ENCODE measurements at regions not wholly inside any gene's neighbourhood (a gene's known extent, or its start where the extent isn't known, plus 50 kb on each side); places are given as distances from the start of the nearest gene placed in this dataset.

GRCh38 chr9:88678008-88678407 is 143.0 kb downstream of the NXNL2 start:
- TF ChIP-seq FOXM1 (IDR thresholded peaks at IDR 0.05; ENCODE audit: borderline replicate concordance, low read depth) (no peak), TCF12 (IDR thresholded peaks at IDR 0.05; ENCODE audit: low read depth) (no peak), YY1 (IDR thresholded peaks at IDR 0.05; ENCODE audit: low read depth) (no peak), CREB1 (IDR thresholded peaks at IDR 0.05; ENCODE audit: low read depth) (no peak), EGR1 (IDR thresholded peaks at IDR 0.05) (no peak), NFIC (IDR thresholded peaks at IDR 0.05) (no peak), USF1 (IDR thresholded peaks at IDR 0.05) (no peak), ZBTB7A (IDR thresholded peaks at IDR 0.05; ENCODE audit: low read depth) (no peak)

- TF ChIP-seq EP300 (IDR thresholded peaks at IDR 0.05; ENCODE audit: borderline replicate concordance) (no peak), MAX (IDR thresholded peaks at IDR 0.05) (no peak), TEAD4 (IDR thresholded peaks at IDR 0.05) (no peak), TCF12 (IDR thresholded peaks at IDR 0.05; ENCODE audit: low read depth) (no peak), CEBPB (IDR thresholded peaks at IDR 0.05) (no peak), YY1 (IDR thresholded peaks at IDR 0.05; ENCODE audit: low read depth) (no peak), USF1 (IDR thresholded peaks at IDR 0.05) (no peak)
Observed at GRCh38 chr9:88678431-88678830, 143.5 kb downstream of the NXNL2 start.

- TF ChIP-seq EGR1 (IDR thresholded peaks at IDR 0.05): no peak
- no peak for TF ChIP-seq EP300 (IDR thresholded peaks at IDR 0.05; ENCODE audit: borderline replicate concordance)
- TF ChIP-seq RAD21 (IDR thresholded peaks at IDR 0.05; ENCODE audit: low read depth): no peak
- no peak for TF ChIP-seq MAX (IDR thresholded peaks at IDR 0.05)
- no peak for TF ChIP-seq USF1 (IDR thresholded peaks at IDR 0.05)
- no peak for TF ChIP-seq NFIC (IDR thresholded peaks at IDR 0.05)
- TF ChIP-seq ZBTB7A (IDR thresholded peaks at IDR 0.05; ENCODE audit: low read depth): no peak
- TF ChIP-seq YY1 (IDR thresholded peaks at IDR 0.05; ENCODE audit: low read depth): no peak
- TF ChIP-seq REST (IDR thresholded peaks at IDR 0.05; ENCODE audit: low read depth): no peak
- no peak for TF ChIP-seq TAF1 (IDR thresholded peaks at IDR 0.05; ENCODE audit: low read depth)
- TF ChIP-seq FOXM1 (IDR thresholded peaks at IDR 0.05; ENCODE audit: borderline replicate concordance, low read depth): no peak
- no peak for TF ChIP-seq CEBPB (IDR thresholded peaks at IDR 0.05)
- no peak for TF ChIP-seq TEAD4 (IDR thresholded peaks at IDR 0.05)
- TF ChIP-seq CREB1 (IDR thresholded peaks at IDR 0.05; ENCODE audit: low read depth): no peak
- TF ChIP-seq TCF12 (IDR thresholded peaks at IDR 0.05; ENCODE audit: low read depth): no peak
Observed at GRCh38 chr9:88680041-88680440, 145.1 kb downstream of the NXNL2 start.

GRCh38 chr9:88680505-88681160 is 145.7 kb downstream of the NXNL2 start:
- TF ChIP-seq YY1 (IDR thresholded peaks at IDR 0.05; ENCODE audit: low read depth): no peak
- no peak for TF ChIP-seq ZBTB7A (IDR thresholded peaks at IDR 0.05; ENCODE audit: low read depth)
- no peak for TF ChIP-seq REST (IDR thresholded peaks at IDR 0.05; ENCODE audit: low read depth)
- no peak for TF ChIP-seq FOXM1 (IDR thresholded peaks at IDR 0.05; ENCODE audit: borderline replicate concordance, low read depth)
- TF ChIP-seq CEBPB (IDR thresholded peaks at IDR 0.05): no peak
- no peak for TF ChIP-seq MAX (IDR thresholded peaks at IDR 0.05)
- no peak for TF ChIP-seq TCF12 (IDR thresholded peaks at IDR 0.05; ENCODE audit: low read depth)
- TF ChIP-seq NFIC (IDR thresholded peaks at IDR 0.05): no peak
- no peak for TF ChIP-seq CREB1 (IDR thresholded peaks at IDR 0.05; ENCODE audit: low read depth)
- TF ChIP-seq EP300 (IDR thresholded peaks at IDR 0.05; ENCODE audit: borderline replicate concordance): no peak
- TF ChIP-seq TEAD4 (IDR thresholded peaks at IDR 0.05): no peak
- TF ChIP-seq EGR1 (IDR thresholded peaks at IDR 0.05): no peak
- TF ChIP-seq RAD21 (IDR thresholded peaks at IDR 0.05; ENCODE audit: low read depth): no peak
- TF ChIP-seq USF1 (IDR thresholded peaks at IDR 0.05): no peak

- no peak for TF ChIP-seq EGR1 (IDR thresholded peaks at IDR 0.05)
- TF ChIP-seq CEBPB (IDR thresholded peaks at IDR 0.05): no peak
- no peak for TF ChIP-seq TCF12 (IDR thresholded peaks at IDR 0.05; ENCODE audit: low read depth)
- no peak for TF ChIP-seq RAD21 (IDR thresholded peaks at IDR 0.05; ENCODE audit: low read depth)
- no peak for TF ChIP-seq CREB1 (IDR thresholded peaks at IDR 0.05; ENCODE audit: low read depth)
- TF ChIP-seq TAF1 (IDR thresholded peaks at IDR 0.05; ENCODE audit: low read depth): no peak
- TF ChIP-seq REST (IDR thresholded peaks at IDR 0.05; ENCODE audit: low read depth): no peak
- no peak for TF ChIP-seq ZBTB7A (IDR thresholded peaks at IDR 0.05; ENCODE audit: low read depth)
Observed at GRCh38 chr9:88681434-88681833, 146.5 kb downstream of the NXNL2 start.
